HEK293T (cell line): ENCODE measurements at regions not wholly inside any gene's neighbourhood (a gene's known extent, or its start where the extent isn't known, plus 50 kb on each side); places are given as distances from the start of the nearest gene placed in this dataset.

Experiments used
- CTCF ChIA-PET: fragments of 350-600 bp; formaldehyde crosslinking; extraction: SDS; loops from one replicate; lab custom pipeline; 2021; ENCODE audit warnings: antibody characterized with exemption, inconsistent platforms; lab: Yijun Ruan, JAX
- POLR2A ChIA-PET: fragments of 350-600 bp; formaldehyde crosslinking; extraction: SDS; loops from one replicate; lab custom pipeline; 2020; ENCODE audit warnings: antibody characterized with exemption, inconsistent platforms; lab: Yijun Ruan, JAX
- DNase-seq: peaks from one replicate; pipeline ENCODE4 v3.0.0; 2012; ENCODE audit warnings: mixed read lengths; ENCODE audit errors: extremely low spot score
- ARNT ChIP-seq: fragments of 450-650 bp; IDR thresholded peaks from 2 replicates; pipeline ENCODE4 v1.6.1; 2017; ENCODE audit warnings: mild to moderate bottlenecking
- BHLHE40 ChIP-seq: fragments of 450-650 bp; IDR thresholded peaks from 2 replicates; pipeline ENCODE4 v1.6.1; 2016; ENCODE audit warnings: mild to moderate bottlenecking, moderate library complexity, borderline replicate concordance
- CTBP1 ChIP-seq: fragments of 450-650 bp; IDR thresholded peaks from 2 replicates; pipeline ENCODE4 v1.6.1; 2016; ENCODE audit warnings: borderline replicate concordance
- ELF4 ChIP-seq: fragments of 450-650 bp; IDR thresholded peaks from 2 replicates; pipeline ENCODE4 v1.6.1; 2017; ENCODE audit warnings: antibody characterized with exemption
- FOXA1 ChIP-seq: fragments of 450-650 bp; IDR thresholded peaks from 2 replicates; pipeline ENCODE4 v1.6.1; 2016; ENCODE audit warnings: mild to moderate bottlenecking
- FOXK2 ChIP-seq: fragments of 450-650 bp; IDR thresholded peaks from 2 replicates; pipeline ENCODE4 v1.6.1; 2016; ENCODE audit warnings: mild to moderate bottlenecking
- FOXM1 ChIP-seq: fragments of 450-650 bp; IDR thresholded peaks from 2 replicates; pipeline ENCODE4 v1.6.1; 2017; ENCODE audit warnings: mild to moderate bottlenecking, borderline replicate concordance
- HDGF ChIP-seq: fragments of 450-650 bp; IDR thresholded peaks from 2 replicates; pipeline ENCODE4 v1.6.1; 2017; ENCODE audit warnings: antibody characterized with exemption, borderline replicate concordance
- L3MBTL2 ChIP-seq: fragments of 450-650 bp; conservative IDR thresholded peaks from 2 replicates; pipeline ENCODE4 v1.6.1; 2016; ENCODE audit warnings: mild to moderate bottlenecking
- LEF1 ChIP-seq: fragments of 450-650 bp; IDR thresholded peaks from 2 replicates; pipeline ENCODE4 v1.6.1; 2017; ENCODE audit warnings: mild to moderate bottlenecking, borderline replicate concordance
- NFRKB ChIP-seq: fragments of 450-650 bp; IDR thresholded peaks from 2 replicates; pipeline ENCODE4 v1.6.1; 2016; ENCODE audit warnings: mild to moderate bottlenecking, moderate library complexity
- PKNOX1 ChIP-seq: fragments of 450-650 bp; IDR thresholded peaks from 2 replicates; pipeline ENCODE4 v1.6.1; 2016
- SP1 ChIP-seq: fragments of 450-650 bp; IDR thresholded peaks from 2 replicates; pipeline ENCODE4 v1.6.1; 2017
- SUZ12 ChIP-seq: fragments of 450-650 bp; IDR thresholded peaks from 2 replicates; pipeline ENCODE4 v1.6.1; 2016; ENCODE audit warnings: mild to moderate bottlenecking
- TARDBP ChIP-seq: fragments of 450-650 bp; IDR thresholded peaks from 2 replicates; pipeline ENCODE4 v1.6.1; 2016
- ZNF384 ChIP-seq: fragments of 450-650 bp; IDR thresholded peaks from 2 replicates; pipeline ENCODE4 v1.6.1; 2016

GRCh38 chr2:128467321-128467969 is 148.8 kb upstream of the HS6ST1 start:
- TF ChIP-seq ELF4 (no peak), SP1 (no peak), CTBP1 (no peak)
- POLR2A ChIA-PET = no interaction called here
- CTCF ChIA-PET = no interaction called here
- DNase-seq = no peak

- ChIA-PET CTCF (no interaction called here), POLR2A (no interaction called here)
- no peak for DNase-seq
- TF ChIP-seq LEF1 (no peak), FOXM1 (no peak), NFRKB (no peak), ELF4 (no peak), CTBP1 (no peak), FOXK2 (no peak), TARDBP (no peak), SUZ12 (no peak), ZNF384 (no peak), FOXA1 (no peak), L3MBTL2 (no peak), PKNOX1 (no peak), SP1 (no peak)
Measured at GRCh38 chr2:128468186-128468920, 149.7 kb upstream of the HS6ST1 start.

- POLR2A ChIA-PET = no interaction called here
- TF ChIP-seq BHLHE40 = no peak
- no peak for TF ChIP-seq FOXA1
- TF ChIP-seq PKNOX1 = no peak
- TF ChIP-seq NFRKB = no peak
- TF ChIP-seq HDGF = no peak
- no peak for TF ChIP-seq FOXK2
- TF ChIP-seq SP1 = no peak
- no peak for TF ChIP-seq ZNF384
- TF ChIP-seq LEF1 = no peak
- TF ChIP-seq CTBP1 = no peak
- TF ChIP-seq L3MBTL2 = no peak
- no peak for TF ChIP-seq TARDBP
- TF ChIP-seq ARNT = no peak
- TF ChIP-seq ELF4 = no peak
- TF ChIP-seq SUZ12 = no peak
- no peak for TF ChIP-seq FOXM1
- DNase-seq = peak; percentile 41
- CTCF ChIA-PET = no interaction called here
Measured at GRCh38 chr2:128469203-128469602, 150.5 kb upstream of the HS6ST1 start.

- CTCF ChIA-PET = no interaction called here
Measured at GRCh38 chr2:128469875-128470274, 151.2 kb upstream of the HS6ST1 start.

DNA sequence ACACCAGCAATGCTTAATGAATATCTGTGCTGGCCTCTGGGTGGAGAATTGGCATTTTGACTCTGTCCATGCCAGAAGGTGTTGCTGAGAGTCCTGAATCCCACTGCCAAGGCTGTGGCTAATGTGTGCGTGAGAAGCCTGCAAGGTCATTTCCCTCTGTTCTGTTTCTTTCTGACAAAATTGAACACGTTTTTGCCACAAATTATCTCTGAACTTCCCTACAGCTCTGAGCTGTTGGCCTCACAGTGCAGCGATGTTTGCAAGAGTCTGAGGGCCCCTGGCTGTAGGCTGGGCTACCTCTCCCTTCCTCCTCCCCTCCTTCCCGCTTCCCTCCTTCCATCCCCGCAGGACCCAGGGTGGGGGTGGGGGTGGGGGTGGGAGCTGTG is 154.1 kb upstream of the HS6ST1 start:
- no peak for TF ChIP-seq SP1
- TF ChIP-seq TARDBP = no peak
- no peak for TF ChIP-seq HDGF
- no peak for TF ChIP-seq BHLHE40
- TF ChIP-seq FOXK2 = no peak
- TF ChIP-seq ZNF384 = no peak
- no peak for TF ChIP-seq FOXM1
- TF ChIP-seq NFRKB = no peak
- no peak for TF ChIP-seq ARNT
- TF ChIP-seq ELF4 = no peak
- TF ChIP-seq SUZ12 = no peak
- DNase-seq = no peak
- POLR2A ChIA-PET = no interaction called here
- CTCF ChIA-PET = interaction anchor here (0.6 kb wide), 1 partner anchor 1082 kb away, joined by 3 read pairs; no protein-coding TSS in a partner anchor

More at GRCh38 chr2:128469875-128470274, 151.2 kb upstream of the HS6ST1 start:
- POLR2A ChIA-PET = no interaction called here
- no peak for DNase-seq
- TF ChIP-seq ELF4 (no peak), L3MBTL2 (no peak), SUZ12 (no peak), CTBP1 (no peak), FOXA1 (no peak), SP1 (no peak), PKNOX1 (no peak), LEF1 (no peak), HDGF (no peak)

DNA sequence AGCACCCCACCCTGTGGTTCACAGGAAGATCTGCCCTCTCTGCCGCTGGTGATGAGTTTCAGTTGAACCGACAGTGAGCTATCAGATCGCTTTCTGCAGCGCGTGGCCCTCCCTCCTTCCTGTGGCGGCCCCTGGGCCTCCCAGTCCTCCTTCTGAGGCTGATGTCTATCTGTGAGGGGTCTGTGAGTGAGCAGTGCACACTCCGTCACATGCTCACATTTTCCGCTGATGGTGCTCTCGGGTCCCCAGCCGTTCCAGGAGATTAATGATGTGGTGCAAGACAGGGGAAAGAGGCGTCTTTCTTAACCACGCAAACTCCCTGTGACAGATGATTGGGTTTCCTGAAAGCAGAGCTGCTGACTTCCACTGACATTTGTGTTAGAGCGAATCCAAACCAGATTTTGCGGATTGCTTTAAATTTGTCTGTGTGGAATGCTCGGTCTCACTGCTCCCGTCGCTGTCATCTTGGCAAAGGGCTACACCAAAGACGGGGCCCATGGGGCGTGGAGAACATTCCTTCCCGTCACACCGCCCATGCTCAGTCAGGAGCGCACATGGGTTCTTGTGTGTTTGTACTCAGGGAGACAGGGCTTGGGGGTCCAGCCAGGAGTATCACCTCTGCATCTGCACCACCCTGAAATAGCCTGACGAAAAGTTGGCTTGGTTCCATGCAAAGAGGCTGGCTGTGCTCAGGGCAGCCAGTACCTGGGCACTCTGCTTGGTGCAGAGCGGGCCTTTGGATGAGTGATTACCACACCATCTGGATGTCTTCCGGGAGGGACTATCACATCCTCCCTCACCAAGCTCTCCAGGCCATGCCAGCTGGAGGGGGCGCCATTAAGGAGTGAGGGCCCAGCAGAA is 154.7 kb upstream of the HS6ST1 start:
- ChIA-PET CTCF (interaction anchor here (0.6 kb wide), 1 partner anchor 1082 kb away, joined by 3 read pairs; no protein-coding TSS in a partner anchor), POLR2A (no interaction called here)
- DNase-seq = no peak
- no peak for TF ChIP-seq FOXA1
- no peak for TF ChIP-seq SUZ12
- no peak for TF ChIP-seq BHLHE40
- TF ChIP-seq ARNT = no peak
- TF ChIP-seq FOXK2 = no peak
- no peak for TF ChIP-seq SP1
- TF ChIP-seq PKNOX1 = no peak
- no peak for TF ChIP-seq TARDBP
- TF ChIP-seq HDGF = no peak
- TF ChIP-seq FOXM1 = no peak
- TF ChIP-seq LEF1 = no peak
- TF ChIP-seq NFRKB = no peak
- no peak for TF ChIP-seq L3MBTL2
- TF ChIP-seq ZNF384 = no peak
